Endothelial cell of umbilical vein (primary cell): ENCODE measurements at regions not wholly inside any gene's neighbourhood (a gene's known extent, or its start where the extent isn't known, plus 50 kb on each side); places are given as distances from the start of the nearest gene placed in this dataset.

Source experiments
- BruUV-seq: library from RNA; stranded (reverse); fragments of 400-500 nt; replicated peaks from 2 replicates; lab custom pipeline; 2021; lab: Mats Ljungman, UMichigan
- CTCF ChIA-PET: fragments of 300-600, 350-600 bp; sonication (Branson Sonifier 250); formaldehyde crosslinking; loops from one replicate; lab custom pipeline; 2021; ENCODE audit warnings: antibody characterized with exemption, inconsistent platforms; lab: Charles Lee
- POLR2A ChIA-PET: fragments of 300-600, 350-600 bp; sonication (Branson Sonifier 250); formaldehyde crosslinking; loops from one replicate; lab custom pipeline; 2021; ENCODE audit warnings: antibody characterized with exemption, inconsistent platforms; lab: Charles Lee
- DNase-seq: peaks from one replicate; pipeline ENCODE4 v3.0.0-alpha.2; 2011; ENCODE audit warnings: low read depth, low spot score
- FAIRE-seq: peaks from 2 replicates; lab custom pipeline; 2011; peaks lifted over from hg19 to GRCh38; lab: Jason Lieb, UNC
- H2AFZ ChIP-seq: 2 replicates; pipeline ENCODE4 v1.6.0; 2012; ENCODE audit warnings: low read depth, low read length, control low read depth, inconsistent platforms
- H3K27ac ChIP-seq: 2 replicates; pipeline ENCODE4 v1.5.1; 2011; ENCODE audit warnings: low read depth, mild to moderate bottlenecking, control low read depth, low read length, moderate library complexity; ENCODE audit not compliant: insufficient read depth
- H3K27me3 ChIP-seq, 2 experiments: 2 replicates each; pipeline versions ENCODE4 v1.6.0 to v1.6.1; 2011; ENCODE audit warnings: low read length in 2 of 2, mixed read lengths in 1 of 2; ENCODE audit not compliant: control insufficient read depth in 2 of 2, insufficient read depth in 2 of 2
- H3K36me3 ChIP-seq, 2 experiments: 2 replicates in 1 of 2; 3 replicates in 1 of 2; pipeline ENCODE4 v1.5.1; 2011; ENCODE audit warnings: low read length in 2 of 2, mild to moderate bottlenecking in 1 of 2, moderate library complexity in 1 of 2; ENCODE audit not compliant: control insufficient read depth in 2 of 2, insufficient read depth in 2 of 2; ENCODE audit errors: extremely low read depth in 1 of 2
- H3K4me1 ChIP-seq: 3 replicates; pipeline ENCODE4 v1.5.1; 2011; ENCODE audit warnings: mild to moderate bottlenecking, low read length; ENCODE audit not compliant: control insufficient read depth, insufficient read depth; ENCODE audit errors: extremely low read depth
- H3K4me2 ChIP-seq: 2 replicates; pipeline ENCODE4 v1.6.1; 2011; ENCODE audit warnings: low read length, control low read depth, mixed read lengths; ENCODE audit not compliant: insufficient read depth
- H3K4me3 ChIP-seq, 3 experiments: fragments of 200-600 bp in 1 of 3; sonication (generic), shearing (Covaris generic) in 1 of 3; replicated peaks in 1 of 3; 2 replicates each; pipeline ENCODE4 v1.5.1; 2011 to 2016; ENCODE audit warnings: control low read depth in 3 of 3, low read length in 3 of 3, mild to moderate bottlenecking in 2 of 3, inconsistent platforms in 1 of 3, low read depth in 1 of 3, moderate library complexity in 1 of 3; ENCODE audit not compliant: insufficient read depth in 1 of 3
- H3K79me2 ChIP-seq: 2 replicates; pipeline ENCODE4 v1.6.0; 2012; ENCODE audit warnings: low read length, inconsistent platforms; ENCODE audit not compliant: control insufficient read depth, insufficient read depth
- H3K9ac ChIP-seq: replicated peaks from 2 replicates; pipeline ENCODE3; 2011; ENCODE audit warnings: low read length, control low read depth; ENCODE audit not compliant: insufficient read depth; ENCODE audit errors: extremely low read depth
- H3K9me1 ChIP-seq: replicated peaks from 3 replicates; pipeline ENCODE4 v1.6.0; 2011; ENCODE audit warnings: mild to moderate bottlenecking, low read length; ENCODE audit not compliant: control insufficient read depth, insufficient read depth; ENCODE audit errors: extremely low read depth
- H3K9me3 ChIP-seq: replicated peaks from 2 replicates; pipeline ENCODE4 v1.5.1; 2012; ENCODE audit warnings: low read length, inconsistent platforms; ENCODE audit not compliant: control insufficient read depth, insufficient read depth
- H4K20me1 ChIP-seq: replicated peaks from 2 replicates; pipeline ENCODE3; 2011; ENCODE audit warnings: mild to moderate bottlenecking, low read length; ENCODE audit not compliant: control insufficient read depth, insufficient read depth; ENCODE audit errors: extremely low read depth
- CTCF ChIP-seq, 2 donors: IDR thresholded peaks; 1 replicate in 1 of 2; 2 replicates in 1 of 2; pipeline ENCODE4 v1.5.1; 2011; ENCODE audit warnings: low read length in 2 of 2, mild to moderate bottlenecking in 2 of 2, moderate library complexity in 2 of 2, control low read depth in 1 of 2, inconsistent platforms in 1 of 2, low read depth in 1 of 2; ENCODE audit not compliant: insufficient read depth in 1 of 2; ENCODE audit errors: extremely low read depth in 1 of 2
- EZH2 ChIP-seq: IDR thresholded peaks from 2 replicates; pipeline ENCODE4 v1.6.1; 2012; ENCODE audit warnings: borderline replicate concordance, low read depth, mild to moderate bottlenecking, moderate library complexity, low read length, inconsistent platforms; ENCODE audit not compliant: severe bottlenecking
- FOS ChIP-seq: IDR thresholded peaks from 2 replicates; pipeline ENCODE4 v1.6.1; 2011; ENCODE audit warnings: mild to moderate bottlenecking, low read length, moderate library complexity, borderline replicate concordance; ENCODE audit not compliant: insufficient read depth
- GATA2 ChIP-seq: IDR thresholded peaks from 2 replicates; pipeline ENCODE4 v1.7.0; 2011; ENCODE audit warnings: low read depth, mild to moderate bottlenecking, moderate library complexity, mixed read lengths, low read length; ENCODE audit not compliant: insufficient read length, insufficient read depth
- JUN ChIP-seq: IDR thresholded peaks from 2 replicates; pipeline ENCODE4 v1.6.1; 2011; ENCODE audit warnings: borderline replicate concordance, low read depth; ENCODE audit not compliant: insufficient read length, insufficient read depth
- MAX ChIP-seq: IDR thresholded peaks from 2 replicates; pipeline ENCODE4 v1.6.1; 2011; ENCODE audit not compliant: insufficient read depth, insufficient read length
- MYC ChIP-seq: IDR thresholded peaks from one replicate; pipeline ENCODE4 v1.6.1; 2011; ENCODE audit warnings: mild to moderate bottlenecking, low read depth, low read length
- POLR2A ChIP-seq: IDR thresholded peaks from 2 replicates; pipeline ENCODE4 v1.6.1; 2012; ENCODE audit warnings: low read depth, mild to moderate bottlenecking, control low read depth, low read length
- POLR2AphosphoS5 ChIP-seq: IDR thresholded peaks from 2 replicates; pipeline ENCODE4 v1.6.1; 2012; ENCODE audit warnings: low read depth, mild to moderate bottlenecking, control low read depth, low read length, moderate library complexity; ENCODE audit not compliant: insufficient read depth
- dilution Hi-C: fragments of 300-500 bp; cut with MboI; formaldehyde crosslinking; loops from one replicate; pipeline ENCODE4 v1.15.0; 2019; ENCODE audit warnings: low sequenced_read_pairs; ENCODE audit not compliant: extremely low pct_ligation_motif_present
- intact Hi-C: fragments of 100-400 bp; cut with micrococcal nuclease; formaldehyde crosslinking; loops from one replicate; pipeline ENCODE4 v1.10.0; 2022

- POLR2A ChIA-PET = no interaction called here
These were observed 583.9 kb upstream of the CTNND2 start for GRCh38 chr5:12488161-12488560.

GRCh38 chr5:12480487-12480886, 576.2 kb upstream of the CTNND2 start:
- no peaks in the 10 kb centered on the region for H3K27me3 ChIP-seq
- no peak overlapping the region for H3K4me2 ChIP-seq
- no peaks in the 10 kb centered on the region for H3K9me3 ChIP-seq
- H3K4me1 ChIP-seq = no peaks in the 10 kb centered on the region
- no peak for FAIRE-seq
- dilution Hi-C loops (no loop called here), intact Hi-C loops (no loop called here)
- H3K9ac ChIP-seq = no peak overlapping the region
- CTCF ChIA-PET = no interaction called here
- BruUV-seq = no TSS peak
- no peak overlapping the region for H2AFZ ChIP-seq
- DNase-seq = no peak
- no peaks in the 10 kb centered on the region for H4K20me1 ChIP-seq
- H3K4me3 ChIP-seq = no peak overlapping the region
- H3K36me3 ChIP-seq = no peaks in the 10 kb centered on the region
- TF ChIP-seq GATA2 (no peak), CTCF (IDR thresholded peaks at IDR 0.05; ENCODE audit: extremely low read depth in 1 of 2, insufficient read depth in 1 of 2, low read depth in 1 of 2, low read length in 2 of 2) (no peak), EZH2 (no peak), POLR2AphosphoS5 (no peak), FOS (no peak), MYC (no peak), JUN (no peak), POLR2A (no peak), MAX (no peak)
- no peaks in the 10 kb centered on the region for H3K79me2 ChIP-seq
- no peaks in the 10 kb centered on the region for H3K9me1 ChIP-seq
- POLR2A ChIA-PET = no interaction called here
- no peak overlapping the region for H3K27ac ChIP-seq

More at GRCh38 chr5:12488161-12488560, 583.9 kb upstream of the CTNND2 start:
- dilution Hi-C loops = no loop called here
- Histone ChIP-seq H3K9ac (no peak overlapping the region), H3K4me1 (no peaks in the 10 kb centered on the region), H3K27ac (no peak overlapping the region), H3K4me3 (no peak overlapping the region), H2AFZ (no peak overlapping the region), H3K36me3 (no peaks in the 10 kb centered on the region), H3K27me3 (no peaks in the 10 kb centered on the region), H3K9me1 (no peaks in the 10 kb centered on the region), H3K9me3 (peaks cover 5% of the 10 kb centered on the region), H4K20me1 (no peaks in the 10 kb centered on the region), H3K79me2 (no peaks in the 10 kb centered on the region), H3K4me2 (no peak overlapping the region)
- no TSS peak for BruUV-seq
- no peak for TF ChIP-seq FOS
- no peak for TF ChIP-seq POLR2AphosphoS5
- TF ChIP-seq GATA2 = no peak
- FAIRE-seq (no peak), DNase-seq (no peak)
- intact Hi-C loops = no loop called here
- CTCF ChIA-PET = no interaction called here
